SKM-1 (cell line): ENCODE measurements at regions not wholly inside any gene's neighbourhood (a gene's known extent, or its start where the extent isn't known, plus 50 kb on each side); places are given as distances from the start of the nearest gene placed in this dataset.
A peak's percentile ranks its signal among the peaks of the same experiment; 100 is the strongest.
"Not testable (repeated sequence)": the region's sequence is repeated elsewhere in the genome, so short reads cannot be mapped to it uniquely, and the experiment has no call there.

ENCODE experiments used
- DNase-seq: peaks from one replicate; lab custom pipeline; 2025; ENCODE audit not compliant: unreplicated experiment; lab: John Stamatoyannopoulos, UW

DNA sequence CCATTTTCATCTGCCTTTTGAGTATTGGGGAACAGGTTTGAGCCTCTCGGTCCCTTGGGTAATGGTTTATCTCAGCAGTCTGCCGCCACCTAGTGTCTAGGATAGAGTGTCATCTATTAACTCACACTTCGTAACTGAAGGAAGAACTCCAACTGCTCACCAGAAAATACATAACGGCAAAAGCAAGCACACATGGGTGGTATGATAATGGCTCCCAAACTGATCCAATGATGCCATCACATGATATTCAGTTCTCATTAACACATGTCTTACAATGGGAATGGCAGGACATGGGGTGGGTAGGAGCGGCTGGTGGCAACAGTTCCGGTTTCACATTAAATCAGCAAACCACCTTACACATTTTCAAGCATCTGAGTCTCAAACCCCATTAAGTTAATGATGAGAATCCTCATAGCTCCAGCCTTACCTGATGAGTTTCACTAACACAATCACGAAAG is 110.7 kb upstream of the PHACTR1 start:
- peak; percentile 73 for DNase-seq

DNA sequence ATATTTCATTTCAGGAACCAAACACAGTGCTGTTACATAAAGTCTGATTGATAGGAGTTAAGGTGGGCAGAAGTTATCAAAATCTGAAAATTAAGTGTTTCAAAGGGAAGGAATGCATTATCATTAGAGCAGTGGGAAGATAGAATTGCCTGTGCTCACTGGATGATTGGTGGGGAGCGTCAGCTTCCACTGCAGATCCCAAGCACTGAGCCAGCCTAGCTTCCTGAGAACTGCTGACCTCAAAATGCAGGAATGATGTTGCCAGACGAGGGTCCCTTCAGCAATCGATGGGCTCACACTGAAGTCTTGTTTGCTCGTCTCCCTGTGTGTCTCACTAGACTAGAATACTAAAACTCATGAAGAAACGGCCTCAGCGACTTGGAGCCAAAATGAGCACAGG is 110.0 kb upstream of the PHACTR1 start:
- DNase-seq, result no peak

DNA sequence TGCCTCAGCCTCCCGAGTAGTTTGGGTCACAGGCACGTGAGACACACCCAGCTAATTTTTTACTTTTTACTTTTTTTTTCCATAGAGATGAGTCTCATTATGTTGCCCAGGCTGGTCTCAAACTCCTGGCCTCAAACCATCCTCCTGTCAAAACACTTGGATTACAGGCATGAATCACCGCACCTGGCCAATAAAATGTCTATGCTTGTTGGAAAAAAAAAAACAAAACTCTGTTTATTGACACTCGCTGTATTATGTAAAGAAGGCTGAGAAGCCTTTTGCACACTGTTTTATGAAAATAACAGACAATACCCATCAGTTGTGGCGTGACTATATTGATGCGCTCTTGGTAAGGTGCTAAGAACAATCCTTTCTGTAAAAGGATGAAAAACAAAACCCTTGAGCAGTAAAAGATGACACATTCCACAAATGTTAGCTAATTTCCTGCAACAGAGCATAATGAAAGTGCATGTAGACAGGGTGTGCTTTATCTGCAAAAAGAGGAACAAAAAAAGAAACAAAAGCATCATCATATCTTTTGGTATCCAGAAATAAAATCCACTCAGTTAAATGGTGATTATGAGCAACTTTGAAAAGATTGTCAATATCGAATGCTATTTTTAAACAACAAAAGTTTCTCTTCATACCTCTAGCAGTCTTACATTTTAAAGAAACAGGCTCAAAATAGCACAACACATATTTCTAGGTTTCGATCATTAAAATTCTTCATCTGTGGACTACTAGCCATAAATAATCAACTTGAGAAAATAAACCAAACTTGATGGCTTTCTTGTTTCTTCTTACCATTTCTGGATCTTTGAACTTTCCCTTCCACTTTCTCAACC is 108.3 kb upstream of the PHACTR1 start:
- peak; percentile 71 for DNase-seq

DNA sequence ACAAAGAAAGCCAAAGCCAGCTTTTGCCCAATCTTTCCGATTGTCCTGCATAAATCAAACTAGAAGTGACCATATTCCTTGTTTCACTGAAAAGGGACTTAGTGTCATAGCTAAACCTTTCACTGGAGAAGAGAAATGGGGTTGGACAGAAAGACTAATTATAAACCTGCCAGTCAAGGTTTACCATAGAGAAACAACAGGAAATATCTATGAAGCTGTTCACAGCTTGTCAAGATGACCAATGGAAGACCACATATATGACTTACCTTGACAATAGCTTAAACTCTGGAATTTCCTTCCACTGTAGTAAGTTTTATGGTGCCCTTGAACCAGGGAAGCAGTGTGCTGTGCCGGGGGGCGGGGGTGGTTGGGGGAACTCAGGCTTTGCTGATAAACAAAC is 107.7 kb upstream of the PHACTR1 start:
- no peak for DNase-seq

DNA sequence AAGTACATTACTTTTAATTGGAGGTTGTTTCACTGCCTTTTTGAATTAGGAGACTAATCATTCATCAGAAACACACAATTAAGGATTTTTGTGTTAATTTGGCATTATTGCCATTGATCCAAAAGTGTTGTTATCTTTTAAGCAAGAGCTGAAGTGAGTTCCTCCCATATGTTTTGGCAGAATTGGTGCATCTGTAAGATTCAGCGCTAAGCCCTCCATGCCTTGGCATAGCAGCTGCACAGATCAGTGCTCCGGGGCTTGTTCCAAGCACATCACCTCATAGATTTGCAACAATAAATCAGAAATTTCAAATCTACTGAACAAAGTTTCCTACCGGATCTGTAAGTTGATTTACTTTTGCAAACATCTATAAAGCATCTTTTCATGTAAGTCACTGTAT is 106.8 kb upstream of the PHACTR1 start:
- DNase-seq, result no peak

DNA sequence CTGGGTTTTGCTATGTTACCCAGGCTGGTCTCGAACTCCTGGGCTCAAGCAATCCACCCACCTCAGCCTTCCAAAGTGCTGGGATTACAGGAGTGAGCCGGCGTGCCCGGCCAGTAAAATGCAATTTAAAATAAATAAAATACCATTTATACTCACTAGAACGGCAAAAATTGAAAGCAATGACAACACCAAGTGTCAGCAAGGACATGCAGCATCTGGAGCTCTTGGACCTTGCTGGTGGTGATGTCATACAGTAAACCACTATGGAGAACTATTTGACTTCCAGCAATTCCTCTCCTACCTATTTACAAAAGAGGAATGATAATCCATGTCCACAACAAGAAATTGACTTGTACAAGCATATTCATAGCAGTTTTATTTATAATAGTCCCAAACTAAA is 105.7 kb upstream of the PHACTR1 start:
- DNase-seq, result no peak

DNA sequence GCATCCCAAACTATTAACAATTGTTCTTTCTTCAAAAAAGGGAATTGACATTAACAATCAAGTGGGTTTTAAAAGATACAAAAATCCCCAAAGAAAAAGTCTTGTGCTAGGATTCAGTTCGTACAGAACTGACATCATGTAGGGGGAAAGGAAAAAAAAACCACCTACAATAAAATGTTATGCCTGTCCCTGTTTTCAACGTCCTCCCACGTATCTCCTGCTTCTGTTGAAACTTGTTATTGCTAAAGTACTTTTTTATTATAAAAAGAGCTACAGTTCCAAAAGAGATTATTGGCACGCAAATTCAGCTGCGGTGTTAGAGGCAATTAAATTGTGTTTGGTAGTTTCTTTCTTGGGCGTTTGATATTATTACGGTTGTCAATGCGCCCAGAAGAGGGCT is 102.8 kb upstream of the PHACTR1 start:
- DNase-seq, result no peak

DNA sequence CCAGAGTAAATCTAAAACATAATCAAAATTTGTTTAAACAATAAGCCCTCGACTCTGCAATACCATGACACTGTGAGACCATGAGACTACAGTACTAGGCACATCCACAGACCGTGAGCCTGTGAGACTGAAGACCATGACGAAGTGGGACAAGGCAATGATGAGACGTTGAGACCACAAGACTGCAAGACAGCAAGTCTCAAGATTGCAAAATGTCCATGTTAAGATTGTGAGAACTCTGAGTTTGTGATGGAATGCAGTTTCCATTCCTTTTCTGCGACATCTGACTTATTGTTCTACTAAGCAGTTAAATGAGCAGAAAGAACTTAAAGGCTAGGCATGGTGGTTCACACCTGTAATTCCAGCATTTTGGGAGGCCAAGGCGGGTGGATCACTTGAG is 102.1 kb upstream of the PHACTR1 start:
- no peak for DNase-seq

DNA sequence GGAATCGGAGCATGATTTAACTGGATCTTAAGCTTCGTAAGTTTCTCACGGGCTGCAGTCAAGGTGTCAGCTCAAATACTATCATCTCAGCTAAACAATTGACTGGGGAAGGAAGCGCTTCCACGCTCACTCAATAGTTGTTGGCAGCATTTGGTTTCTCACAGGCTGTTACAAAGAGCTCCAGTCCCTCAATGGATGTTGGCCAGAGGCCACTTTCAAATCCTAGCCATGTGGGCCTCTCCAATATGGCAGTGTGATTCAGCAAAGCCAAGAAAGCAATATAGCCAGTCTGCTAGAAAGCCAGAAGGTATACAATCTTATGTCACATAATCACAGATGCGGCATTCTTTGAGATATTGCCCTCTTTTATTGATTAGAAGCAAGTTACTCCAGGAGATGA is 98.3 kb upstream of the PHACTR1 start:
- no peak for DNase-seq

DNA sequence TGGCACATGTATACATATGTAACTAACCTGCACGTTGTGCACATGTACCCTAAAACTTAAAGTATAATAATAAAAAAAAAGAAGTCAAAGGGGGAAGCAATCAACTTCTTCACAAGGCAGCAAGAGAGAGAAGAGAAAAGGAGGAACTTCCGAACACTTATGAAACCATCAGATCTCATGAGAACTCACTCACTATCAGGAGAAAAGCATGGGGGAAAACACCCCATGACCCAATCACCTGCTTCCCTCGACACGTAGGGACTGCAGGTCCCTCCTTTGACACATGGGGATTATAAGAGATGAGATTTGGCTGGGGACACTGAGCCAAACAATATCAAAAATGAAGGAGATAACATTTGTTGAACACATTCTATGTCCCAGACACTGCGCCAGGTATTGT is 94.8 kb upstream of the PHACTR1 start:
- peak; percentile 44 for DNase-seq

DNA sequence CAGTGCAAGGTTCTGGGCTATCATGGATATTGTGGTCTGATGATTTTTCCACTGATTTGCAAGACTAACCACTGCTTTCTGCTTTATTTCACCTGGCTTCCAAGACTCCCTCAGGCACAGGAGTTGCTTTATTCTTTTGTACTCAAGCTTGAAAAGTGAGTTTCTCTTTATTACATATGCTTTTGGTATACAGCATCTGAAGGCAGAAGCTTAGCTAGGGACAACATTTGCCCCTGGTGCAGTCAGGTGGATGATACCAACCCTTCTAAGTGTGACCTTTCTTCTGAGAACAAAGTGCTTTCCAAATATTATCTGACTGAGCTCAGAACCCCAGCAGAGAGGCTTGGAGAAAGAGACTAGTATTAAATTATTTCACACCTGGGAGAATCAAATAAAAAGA is 94.0 kb upstream of the PHACTR1 start:
- no peak for DNase-seq

DNA sequence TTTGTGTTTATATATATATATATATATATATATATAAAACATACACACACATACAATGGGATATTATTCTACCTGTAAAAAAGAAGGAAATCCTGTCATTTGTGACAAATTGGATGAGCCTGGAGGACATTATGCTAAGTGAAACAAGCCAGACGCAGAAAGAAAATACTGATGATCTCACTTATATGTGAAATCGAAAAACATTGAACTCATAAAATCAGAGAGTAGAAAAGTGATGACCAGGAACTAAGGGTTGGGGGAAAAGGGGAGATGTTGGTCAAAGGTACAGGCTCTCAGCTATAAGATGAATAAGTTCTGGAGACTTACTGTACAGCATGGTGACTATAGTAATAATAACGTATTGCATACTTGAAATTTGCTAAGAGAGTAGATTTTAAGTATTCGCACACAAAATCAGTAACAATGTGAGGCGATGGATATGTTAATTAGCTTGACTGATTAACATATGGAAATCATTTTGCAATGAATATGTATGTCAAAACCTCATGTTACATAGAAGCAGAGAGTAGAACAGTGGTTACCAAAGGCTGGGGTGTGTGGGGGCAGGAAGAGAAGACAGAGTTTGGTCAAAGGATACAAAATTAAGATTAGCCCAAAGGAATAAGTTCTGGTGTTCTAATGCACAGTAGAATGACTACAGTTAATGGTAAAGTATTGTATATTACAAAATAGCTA is 92.3 kb upstream of the PHACTR1 start:
- DNase-seq, result no peak

DNA sequence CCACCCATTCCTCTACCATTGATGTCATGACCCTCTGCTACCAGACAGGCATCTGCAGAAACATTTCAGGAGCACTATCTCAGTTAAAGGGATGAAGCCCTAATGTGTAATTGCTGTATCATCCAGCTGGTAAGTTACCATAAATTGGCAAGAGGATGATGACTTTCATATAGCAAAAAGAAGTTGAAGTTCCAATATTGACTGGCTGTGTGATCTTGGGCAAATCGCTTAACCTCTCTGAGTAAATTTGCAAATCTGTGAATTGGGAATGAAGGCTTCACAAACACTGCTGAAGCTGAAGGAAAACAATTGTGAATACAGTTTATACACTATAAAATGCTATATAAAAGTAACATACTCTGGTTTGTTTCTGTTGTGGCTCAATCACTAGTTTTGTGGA is 89.5 kb upstream of the PHACTR1 start:
- DNase-seq, result no peak

DNA sequence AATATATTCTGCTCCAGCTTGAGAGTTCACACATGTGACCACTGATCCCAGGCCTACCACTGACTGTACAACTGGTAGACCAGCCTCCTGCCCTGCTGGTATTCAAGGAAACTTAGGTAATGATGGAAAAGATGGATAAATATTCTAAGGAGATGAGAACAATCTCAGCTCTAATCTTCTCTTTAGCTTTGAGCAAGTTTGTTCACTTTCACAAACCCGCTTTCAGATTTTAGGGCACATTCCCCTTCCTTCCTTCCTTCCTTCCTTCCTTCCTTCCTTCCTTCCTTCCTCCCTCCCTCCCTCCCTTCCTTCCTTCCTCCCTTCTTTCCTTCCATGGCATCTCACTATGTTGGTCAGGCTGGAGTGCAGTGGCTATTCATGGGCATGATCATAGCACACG is 88.2 kb upstream of the PHACTR1 start:
- DNase-seq, result no peak

DNA sequence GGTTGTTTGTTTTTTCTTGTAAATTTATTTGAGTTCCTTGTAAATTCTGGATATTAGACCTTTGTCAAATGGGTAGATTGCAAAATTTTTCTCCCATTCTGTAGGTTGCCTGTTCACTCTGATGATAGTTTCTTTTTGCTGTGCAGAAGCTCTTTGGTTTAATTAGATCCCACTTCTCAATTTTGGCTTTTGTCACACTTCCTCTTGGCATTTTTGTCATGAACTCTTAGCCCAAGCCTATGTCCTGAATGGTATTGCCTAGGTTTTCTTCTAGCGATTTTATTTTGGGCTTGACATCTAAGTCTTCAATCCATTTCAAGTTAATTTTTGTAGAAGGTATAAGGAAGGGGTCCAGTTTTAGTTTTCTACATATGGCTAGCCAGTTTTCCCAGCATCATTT is 82.8 kb upstream of the PHACTR1 start:
- DNase-seq, result not testable (repeated sequence)

DNA sequence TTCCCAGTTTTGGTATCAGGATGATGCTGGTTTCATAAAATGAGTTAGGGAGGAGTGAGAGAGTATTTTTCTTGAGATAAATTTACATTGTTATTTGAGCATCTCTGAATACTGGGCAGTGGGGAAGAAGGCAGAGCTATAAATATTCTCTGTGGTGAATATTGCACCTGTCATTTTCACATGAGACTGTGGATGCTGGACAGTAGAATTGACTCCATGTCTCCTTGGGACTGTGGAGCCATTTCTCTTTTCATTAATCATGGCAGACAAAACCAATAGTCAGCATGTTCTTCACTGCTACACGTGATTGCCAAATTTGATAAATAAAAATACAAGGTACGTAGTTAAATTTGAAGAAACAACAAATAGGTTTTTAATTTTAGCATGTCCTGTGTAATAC is 81.2 kb upstream of the PHACTR1 start:
- DNase-seq, result no peak

DNA sequence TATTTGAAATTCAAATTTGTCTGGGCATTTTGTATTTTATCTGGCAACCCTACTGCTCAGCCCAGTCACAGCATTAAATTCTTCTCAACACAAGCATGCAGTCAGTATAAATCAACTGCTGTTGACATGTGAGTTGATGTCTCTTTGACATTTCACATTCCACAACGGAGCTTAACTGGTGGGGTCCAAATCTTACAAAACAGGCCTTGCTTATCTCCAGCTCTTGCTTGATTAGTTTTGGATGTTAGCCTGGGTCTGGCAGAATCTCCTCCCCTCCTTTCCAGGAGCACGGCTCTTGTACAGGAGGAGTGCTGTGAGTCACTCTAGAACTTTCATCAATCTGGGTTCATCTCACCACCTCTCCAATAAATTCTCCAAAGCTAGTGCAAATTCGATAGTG is 80.8 kb upstream of the PHACTR1 start:
- no peak for DNase-seq

DNA sequence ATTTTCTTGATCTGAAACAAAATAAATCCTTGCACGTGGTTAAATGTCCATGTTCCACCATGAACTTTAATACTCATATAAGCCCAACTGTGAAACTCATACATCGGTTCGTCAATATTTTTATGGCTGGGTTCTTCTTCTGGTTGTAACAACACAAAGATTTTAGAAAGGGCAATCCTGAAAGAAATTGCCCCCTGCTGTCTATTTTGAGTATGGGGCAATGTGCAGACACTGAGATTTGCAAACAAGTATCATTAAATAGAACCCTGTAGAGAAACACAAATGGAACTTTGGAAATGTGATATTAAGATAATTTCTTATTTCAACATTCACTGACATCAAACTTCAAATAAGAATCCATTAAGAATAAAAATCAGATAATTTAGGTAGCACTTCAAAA is 80.2 kb upstream of the PHACTR1 start:
- DNase-seq, result no peak

DNA sequence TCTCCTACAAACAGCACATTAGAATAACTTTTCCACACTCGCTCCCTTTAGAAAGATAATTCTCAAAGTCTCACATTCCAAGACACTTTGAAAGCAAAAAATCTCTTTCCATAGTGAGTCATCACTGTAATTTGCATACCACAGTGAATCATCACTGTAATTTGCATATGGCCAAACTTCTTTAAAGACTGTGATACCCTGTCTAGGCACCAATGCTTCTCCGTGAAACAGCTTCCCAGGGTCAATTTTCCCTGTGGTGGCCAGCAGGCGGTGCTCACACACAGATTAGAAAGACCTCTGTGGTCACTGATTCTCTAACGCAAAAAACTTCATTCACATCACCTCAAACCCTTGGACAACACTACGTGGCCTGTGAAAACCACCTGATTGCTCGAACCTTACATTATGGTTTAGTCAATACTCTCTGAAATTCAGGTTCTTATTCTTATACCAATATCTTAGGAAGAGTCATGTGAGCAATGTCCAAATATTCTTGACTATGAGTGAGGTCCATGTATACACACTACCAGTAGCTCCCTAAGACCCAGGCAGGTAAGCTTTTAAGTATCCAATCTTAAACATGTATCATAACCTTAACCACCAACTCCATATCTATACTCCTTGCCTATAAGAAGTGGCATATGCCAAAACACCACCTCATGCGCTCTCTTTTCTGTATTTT is 78.5 kb upstream of the PHACTR1 start:
- peak; percentile 45 for DNase-seq

DNA sequence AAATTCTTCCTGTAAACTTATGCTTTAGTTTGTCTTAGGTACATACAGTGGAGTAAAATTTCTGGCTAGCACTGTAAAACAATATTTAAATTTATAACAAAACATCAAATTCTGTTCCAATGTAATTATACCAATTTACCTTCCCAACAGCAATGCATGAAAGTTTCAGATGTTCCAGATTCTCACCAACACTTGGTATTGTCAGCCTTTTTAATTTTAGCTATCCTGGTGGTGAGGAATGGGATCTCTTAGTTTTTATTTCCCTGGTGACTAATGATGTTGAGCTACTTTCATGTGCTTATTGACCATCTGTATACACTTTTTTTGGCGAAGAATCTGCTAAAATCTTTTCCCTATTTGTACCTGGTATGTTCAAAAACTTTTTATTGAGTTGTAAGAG is 76.1 kb upstream of the PHACTR1 start:
- DNase-seq, result no peak

DNA sequence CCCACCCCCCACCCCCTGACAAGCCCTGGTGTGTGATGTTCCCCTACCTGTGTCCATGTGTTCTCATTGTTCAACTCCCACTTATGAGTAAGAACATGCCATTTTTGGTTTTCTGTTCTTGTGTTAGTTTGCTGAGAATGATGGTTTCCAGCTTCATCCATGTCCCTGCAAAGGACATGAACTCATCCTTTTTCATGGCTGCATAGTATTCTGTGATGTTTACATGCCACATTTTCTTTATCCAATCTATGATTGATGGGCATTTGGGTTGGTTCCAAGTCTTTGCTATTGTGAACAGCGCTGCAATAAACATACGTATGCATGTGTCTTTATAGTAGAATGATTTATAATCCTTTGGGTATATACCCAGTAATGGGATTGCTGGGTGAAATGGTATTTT is 74.8 kb upstream of the PHACTR1 start:
- not testable (repeated sequence) for DNase-seq

DNA sequence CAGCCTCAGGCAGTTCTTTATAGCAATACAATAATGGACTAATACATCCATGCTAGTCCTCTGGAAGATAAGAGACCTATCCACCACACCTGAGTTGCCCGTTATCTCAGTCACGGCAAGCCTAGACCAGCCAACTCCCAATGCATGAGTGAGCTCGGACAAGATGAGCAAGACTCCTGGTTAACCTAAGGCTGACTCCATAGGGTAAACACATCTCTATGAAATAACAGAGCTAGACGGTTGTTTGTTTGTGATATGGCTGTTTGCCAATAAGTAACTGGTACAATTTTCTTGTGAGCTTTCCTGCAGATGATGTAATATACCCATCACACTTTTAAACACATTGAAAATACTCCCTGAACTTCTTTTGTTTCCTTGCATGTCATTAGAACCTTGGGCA is 70.6 kb upstream of the PHACTR1 start:
- DNase-seq, result no peak
